MCF 10A (cell line): ENCODE measurements at regions not wholly inside any gene's neighbourhood (a gene's known extent, or its start where the extent isn't known, plus 50 kb on each side); places are given as distances from the start of the nearest gene placed in this dataset.

Source experiments
- BruUV-seq: library from RNA; stranded (reverse); fragments of 400-500 nt; replicated peaks from 2 replicates; lab custom pipeline; 2021; lab: Mats Ljungman, UMichigan
- CTCF ChIA-PET: fragments of 300-600 bp; sonication (Branson Sonifier 250); formaldehyde crosslinking; extraction: SDS; loops from one replicate; lab custom pipeline; 2021; ENCODE audit warnings: antibody characterized with exemption, inconsistent platforms; lab: Yijun Ruan, JAX
- POLR2A ChIA-PET: fragments of 300-600, 350-650 bp; sonication (Branson Sonifier 250); formaldehyde crosslinking; extraction: SDS; loops from one replicate; lab custom pipeline; 2020; ENCODE audit warnings: antibody characterized with exemption, inconsistent platforms; lab: Yijun Ruan, JAX
- DNase-seq: peaks from one replicate; pipeline ENCODE4 v3.0.0-alpha.2; 2018; ENCODE audit not compliant: unreplicated experiment
- H3K27ac Mint-ChIP-seq: one replicate; pipeline ENCODE4 v1.8.0; 2022; ENCODE audit warnings: mild to moderate bottlenecking, low read depth, mixed read lengths; ENCODE audit not compliant: unreplicated experiment
- H3K27me3 Mint-ChIP-seq: one replicate; pipeline ENCODE4 v1.8.0; 2022; ENCODE audit warnings: mixed read lengths; ENCODE audit not compliant: insufficient read depth, unreplicated experiment
- H3K36me3 Mint-ChIP-seq: one replicate; pipeline ENCODE4 v1.8.0; 2022; ENCODE audit warnings: mild to moderate bottlenecking, moderate library complexity, mixed read lengths; ENCODE audit not compliant: insufficient read depth, unreplicated experiment
- H3K4me1 Mint-ChIP-seq: one replicate; pipeline ENCODE4 v1.8.0; 2022; ENCODE audit warnings: mixed read lengths; ENCODE audit not compliant: insufficient read depth, unreplicated experiment
- H3K4me3 Mint-ChIP-seq: one replicate; pipeline ENCODE4 v1.8.0; 2022; ENCODE audit warnings: mild to moderate bottlenecking, moderate library complexity, mixed read lengths; ENCODE audit not compliant: unreplicated experiment
- H3K9me3 Mint-ChIP-seq: one replicate; pipeline ENCODE4 v1.8.0; 2022; ENCODE audit warnings: mixed read lengths; ENCODE audit not compliant: unreplicated experiment
- CTCF ChIP-seq: fragments of 200-600 bp; IDR thresholded peaks from one replicate; pipeline ENCODE4 v1.8.0; 2022; ENCODE audit warnings: antibody characterized with exemption, mild to moderate bottlenecking; ENCODE audit not compliant: unreplicated experiment
- intact Hi-C: fragments of 100-400 bp; cut with micrococcal nuclease; formaldehyde crosslinking; loops from 2 replicates; pipeline ENCODE4 v1.14.1; 2022

GRCh38 chr3:66667263-66667662 is 166.4 kb upstream of the LRIG1 start:
- H3K27ac Mint-ChIP-seq: no peak overlapping the region
- no peaks in the 10 kb centered on the region for H3K4me1 Mint-ChIP-seq
- TF ChIP-seq CTCF: no peak
- POLR2A ChIA-PET: no interaction called here
- H3K36me3 Mint-ChIP-seq: no peaks in the 10 kb centered on the region
- no TSS peak for BruUV-seq
- H3K4me3 Mint-ChIP-seq: no peak overlapping the region
- CTCF ChIA-PET: no interaction called here
- intact Hi-C loops: no loop called here
- DNase-seq: no peak
- H3K27me3 Mint-ChIP-seq: peaks cover 11% of the 10 kb centered on the region
- H3K9me3 Mint-ChIP-seq: peaks cover 8% of the 10 kb centered on the region

- Mint-ChIP-seq H3K9me3 (no peaks in the 10 kb centered on the region), H3K4me1 (peaks cover 4% of the 10 kb centered on the region), H3K4me3 (no peak overlapping the region), H3K36me3 (no peaks in the 10 kb centered on the region), H3K27ac (no peak overlapping the region), H3K27me3 (peaks cover 1% of the 10 kb centered on the region)
- no peak for TF ChIP-seq CTCF
- intact Hi-C loops: no loop called here
- no TSS peak for BruUV-seq
- POLR2A ChIA-PET: no interaction called here
- DNase-seq: no peak
- CTCF ChIA-PET: interaction anchor here (0.6 kb wide), 1 partner anchor 33 kb away, joined by 3 read pairs; no protein-coding TSS in a partner anchor
Measured at GRCh38 chr3:66671291-66671690, 170.5 kb upstream of the LRIG1 start.

- POLR2A ChIA-PET: no interaction called here
- no peaks in the 10 kb centered on the region for H3K9me3 Mint-ChIP-seq
- H3K36me3 Mint-ChIP-seq: no peaks in the 10 kb centered on the region
- intact Hi-C loops: no loop called here
- no peak overlapping the region for H3K4me3 Mint-ChIP-seq
- no TSS peak for BruUV-seq
- peaks cover 4% of the 10 kb centered on the region for H3K4me1 Mint-ChIP-seq
- no peak for DNase-seq
- no peaks in the 10 kb centered on the region for H3K27me3 Mint-ChIP-seq
- CTCF ChIA-PET: no interaction called here
- no peak for TF ChIP-seq CTCF
- no peak overlapping the region for H3K27ac Mint-ChIP-seq
Measured at GRCh38 chr3:66672830-66673229, 172.0 kb upstream of the LRIG1 start.

- H3K9me3 Mint-ChIP-seq: no peaks in the 10 kb centered on the region
- no peaks in the 10 kb centered on the region for H3K27me3 Mint-ChIP-seq
- intact Hi-C loops: no loop called here
- peaks cover 4% of the 10 kb centered on the region for H3K4me1 Mint-ChIP-seq
- BruUV-seq: no TSS peak
- no peak overlapping the region for H3K27ac Mint-ChIP-seq
- CTCF ChIA-PET: no interaction called here
- no peaks in the 10 kb centered on the region for H3K36me3 Mint-ChIP-seq
- TF ChIP-seq CTCF: no peak
- no peak overlapping the region for H3K4me3 Mint-ChIP-seq
- DNase-seq: no peak
- POLR2A ChIA-PET: no interaction called here
Measured at GRCh38 chr3:66673293-66673692, 172.5 kb upstream of the LRIG1 start.
